GM19395 (cell line): ENCODE measurements at regions not wholly inside any gene's neighbourhood (a gene's known extent, or its start where the extent isn't known, plus 50 kb on each side); places are given as distances from the start of the nearest gene placed in this dataset.
A peak's percentile ranks its signal among the peaks of the same experiment; 100 is the strongest.

Source experiments
- ATAC-seq: cut with Tn5 transposase; IDR thresholded peaks from one replicate; pipeline ENCODE4 v1.9.1; 2021; ENCODE audit warnings: mild to moderate bottlenecking, moderate library complexity; ENCODE audit not compliant: unreplicated experiment

DNA sequence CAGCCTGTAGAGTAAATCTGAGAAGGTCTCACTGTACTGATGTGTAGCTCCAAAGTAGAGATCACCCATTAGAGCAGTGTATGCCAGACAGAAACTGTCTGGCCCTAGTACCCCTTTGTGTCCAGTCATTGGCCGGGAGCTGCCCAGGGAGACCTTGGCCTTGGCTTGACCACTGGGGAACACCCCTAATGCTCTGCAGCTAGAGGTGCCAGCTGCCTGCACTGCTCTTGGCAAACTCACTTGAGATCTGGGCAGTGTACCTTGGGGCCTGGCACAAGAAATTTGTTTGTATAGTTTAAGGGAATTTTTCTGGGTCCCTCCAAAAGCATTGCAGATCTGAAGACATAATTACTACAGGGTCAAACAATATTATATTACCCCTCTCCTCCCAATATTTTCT is 78.7 kb upstream of the MPHOSPH6 start:
- ATAC-seq, result no peak

DNA sequence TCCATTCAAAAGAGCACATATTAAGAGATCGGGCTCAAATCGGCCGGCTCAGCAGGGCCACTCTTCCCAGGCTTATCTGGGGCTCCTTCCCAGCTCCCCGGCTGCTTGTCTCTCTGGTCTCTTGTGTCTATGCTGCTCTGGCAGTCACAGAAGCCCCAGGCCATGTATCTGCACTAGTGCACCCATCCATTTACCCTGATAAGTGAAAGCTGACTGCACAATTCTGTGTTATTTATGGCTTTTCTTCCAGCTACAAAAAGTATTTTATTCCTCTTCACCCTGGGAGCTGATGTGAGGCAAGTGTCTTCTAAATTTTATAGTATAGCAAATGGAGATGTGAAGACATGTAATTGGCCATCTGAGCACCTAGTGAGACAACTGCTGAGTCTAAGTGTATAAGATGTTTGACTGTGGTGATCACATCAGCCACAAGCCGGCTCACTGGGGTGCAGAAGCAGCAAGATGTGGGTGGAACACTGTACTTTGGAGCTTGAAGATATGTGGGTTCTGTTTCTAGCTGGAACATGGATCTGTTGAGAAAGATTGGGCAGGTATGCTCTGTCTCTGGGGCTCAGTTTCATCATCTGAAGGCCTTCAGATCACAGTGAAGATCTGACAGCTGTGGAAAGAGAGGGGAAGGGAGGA is 78.1 kb upstream of the MPHOSPH6 start:
- ATAC-seq, result no peak

DNA sequence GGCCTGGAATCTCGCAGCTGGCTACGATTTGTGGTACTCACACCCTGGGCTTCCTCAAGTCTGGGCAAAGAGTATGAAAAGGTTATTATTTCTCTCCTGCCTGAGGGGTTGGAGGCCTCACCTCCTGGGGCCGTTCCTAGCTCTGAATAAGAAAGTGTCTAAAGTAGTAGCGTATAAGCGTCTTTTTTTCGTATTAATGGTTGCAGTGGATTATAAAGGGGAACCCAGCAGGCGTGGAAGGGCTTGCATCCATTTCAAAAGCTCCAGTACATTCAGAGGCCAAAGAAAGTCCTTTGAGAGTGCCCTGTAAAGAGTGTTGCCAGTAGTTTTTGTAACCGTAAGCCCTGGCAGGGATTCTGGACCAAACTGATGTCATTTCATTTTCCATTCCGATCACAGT is 72.2 kb upstream of the MPHOSPH6 start:
- no peak for ATAC-seq

GRCh38 chr16:82241469-82242052 is 71.5 kb upstream of the MPHOSPH6 start:
- no peak for ATAC-seq

GRCh38 chr16:82240111-82240510 is 70.1 kb upstream of the MPHOSPH6 start:
- ATAC-seq, result no peak

DNA sequence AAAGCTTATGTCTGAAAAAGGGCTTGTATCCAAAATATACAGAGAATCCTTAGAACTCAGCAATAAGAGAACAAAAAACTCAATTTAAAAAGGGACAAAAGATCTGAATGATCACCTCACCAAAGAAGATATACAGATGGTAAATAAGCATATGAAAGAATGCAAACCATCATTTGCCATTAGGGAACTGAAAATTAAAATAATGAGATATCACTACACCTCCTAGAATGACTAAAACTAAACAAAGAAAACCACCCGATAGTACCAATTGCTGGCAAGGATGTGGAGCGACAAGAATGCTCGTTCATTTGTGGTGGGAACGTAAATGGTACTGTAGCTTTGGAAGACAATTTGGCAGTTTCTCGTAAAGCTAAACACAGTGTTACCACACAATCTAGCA is 66.9 kb upstream of the MPHOSPH6 start:
- no peak for ATAC-seq

DNA sequence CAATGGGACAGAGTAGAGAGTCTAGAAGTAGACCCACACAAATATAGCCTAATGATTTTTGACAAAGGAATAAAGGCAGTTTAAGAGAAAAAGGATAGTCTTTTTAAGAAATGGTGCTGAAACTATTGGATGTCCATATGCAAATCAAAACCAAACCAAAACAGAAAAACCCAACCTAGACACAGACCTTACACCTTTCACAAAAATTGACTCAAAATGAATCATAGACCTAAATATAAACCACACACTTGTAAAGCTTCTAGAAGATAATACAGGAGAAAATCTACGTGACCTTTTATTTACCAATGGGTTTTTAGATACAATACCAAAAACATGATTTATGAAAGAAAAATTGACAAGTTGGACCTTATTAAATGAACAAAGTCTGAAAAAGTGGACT is 66.4 kb upstream of the MPHOSPH6 start:
- peak; percentile 65 for ATAC-seq

DNA sequence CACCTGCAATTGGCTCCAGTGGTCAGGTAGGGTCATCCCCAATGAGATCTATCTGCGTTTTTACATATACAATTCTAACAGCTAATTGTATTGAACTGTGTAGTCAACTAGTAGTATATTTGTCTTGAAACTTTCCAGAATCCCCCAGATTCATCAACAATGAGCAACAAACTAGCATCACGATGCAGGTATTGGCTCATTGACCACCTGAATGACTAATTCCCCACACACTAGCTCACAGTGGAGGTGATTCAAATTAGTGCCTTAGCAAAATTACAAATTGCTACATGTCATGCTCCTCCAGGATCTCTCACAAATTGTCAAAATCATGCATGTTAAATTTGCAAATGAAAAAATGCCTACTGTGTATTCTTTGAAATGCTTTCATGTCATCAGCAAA is 62.8 kb upstream of the MPHOSPH6 start:
- ATAC-seq, result no peak

GRCh38 chr16:82231008-82231787 is 61.2 kb upstream of the MPHOSPH6 start:
- ATAC-seq, result no peak

DNA sequence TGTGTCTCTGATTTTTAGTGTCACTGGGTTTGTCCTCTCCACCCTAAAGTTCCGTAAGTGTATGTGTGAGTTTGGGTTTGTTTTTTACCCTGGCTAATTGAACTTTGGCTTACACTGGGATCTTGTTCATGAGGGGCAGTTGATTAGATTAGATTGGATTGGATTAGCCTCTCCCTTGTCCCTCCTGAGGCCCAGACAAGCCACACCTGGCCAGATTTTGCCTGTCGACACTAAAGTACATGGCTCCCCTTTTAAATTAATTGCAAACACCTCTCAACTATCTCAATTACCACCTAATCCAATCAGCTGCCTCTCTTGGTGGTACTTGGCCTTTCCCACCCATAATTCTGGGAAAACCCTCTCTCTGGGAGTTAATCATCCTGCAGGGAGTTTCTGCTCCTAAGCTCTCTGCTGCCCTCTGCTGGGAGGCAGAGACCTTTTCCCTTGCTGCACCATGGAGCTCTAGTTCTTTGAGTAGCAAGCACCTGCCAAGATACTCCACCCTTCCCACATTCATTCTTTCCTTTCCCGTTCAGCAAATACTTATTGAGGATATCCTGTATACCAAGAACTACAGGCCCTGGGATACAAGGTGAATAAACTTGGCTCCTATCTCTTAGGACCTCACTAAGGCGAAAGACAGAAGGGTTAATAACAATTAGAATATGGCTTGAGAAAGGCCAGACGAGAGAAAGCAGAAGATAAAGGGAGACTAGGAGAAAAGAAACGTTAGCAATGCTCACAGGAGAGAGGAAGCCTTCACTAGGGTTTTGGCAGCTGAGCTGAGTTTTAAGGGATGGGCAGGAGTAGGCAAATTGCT is 60.0 kb upstream of the MPHOSPH6 start:
- ATAC-seq, result no peak

DNA sequence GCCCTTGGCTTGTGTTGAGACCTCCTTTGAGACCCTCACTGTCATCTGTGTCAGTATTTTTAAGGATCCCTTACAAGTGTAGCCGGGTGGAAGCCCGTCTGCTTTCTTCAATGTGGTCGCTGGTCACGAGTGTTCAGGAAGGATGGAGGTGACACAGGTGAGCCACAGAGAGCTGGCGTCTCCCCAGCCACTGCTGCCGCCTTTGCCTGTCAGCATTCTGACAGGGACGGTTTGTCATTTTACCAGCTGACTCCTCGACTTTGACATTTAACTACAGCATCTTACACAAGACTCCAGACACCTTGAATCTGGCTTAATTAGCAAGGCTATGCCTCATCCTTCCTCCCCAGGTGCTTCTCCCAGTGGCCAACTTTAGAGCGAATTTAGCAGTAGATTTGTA is 56.3 kb upstream of the MPHOSPH6 start:
- ATAC-seq, result no peak

- ATAC-seq, result no peak
These were observed 54.8 kb upstream of the MPHOSPH6 start for GRCh38 chr16:82224821-82225220.

DNA sequence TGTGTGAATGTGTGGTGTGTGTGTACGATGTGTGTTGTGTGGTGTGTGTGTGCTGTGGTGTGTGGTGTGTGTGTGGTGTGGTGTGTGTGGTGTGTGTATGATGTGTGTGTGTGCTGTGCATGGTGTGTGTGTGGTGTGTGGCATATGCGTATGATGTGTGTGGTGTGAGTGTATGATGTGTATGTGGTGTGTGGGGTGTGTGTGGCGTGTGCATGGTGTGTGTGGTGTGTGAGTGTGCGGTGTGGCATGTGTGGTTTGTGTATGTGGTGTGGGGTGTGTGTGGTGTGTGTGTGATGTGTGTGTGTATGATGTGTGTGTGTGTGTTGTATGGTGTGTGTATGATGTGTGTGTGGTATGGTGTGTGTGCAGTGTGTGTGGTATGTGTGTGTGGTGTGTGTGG is 50.5 kb upstream of the MPHOSPH6 start:
- no peak for ATAC-seq
